AG20443 (cell line): ENCODE measurements at regions not wholly inside any gene's neighbourhood (a gene's known extent, or its start where the extent isn't known, plus 50 kb on each side); places are given as distances from the start of the nearest gene placed in this dataset.
"Not testable (repeated sequence)": the region's sequence is repeated elsewhere in the genome, so short reads cannot be mapped to it uniquely, and the experiment has no call there.

Experiments
- DNase-seq: peaks from one replicate; pipeline ENCODE4 v3.0.0; 2012; ENCODE audit warnings: low spot score, mixed read lengths

DNA sequence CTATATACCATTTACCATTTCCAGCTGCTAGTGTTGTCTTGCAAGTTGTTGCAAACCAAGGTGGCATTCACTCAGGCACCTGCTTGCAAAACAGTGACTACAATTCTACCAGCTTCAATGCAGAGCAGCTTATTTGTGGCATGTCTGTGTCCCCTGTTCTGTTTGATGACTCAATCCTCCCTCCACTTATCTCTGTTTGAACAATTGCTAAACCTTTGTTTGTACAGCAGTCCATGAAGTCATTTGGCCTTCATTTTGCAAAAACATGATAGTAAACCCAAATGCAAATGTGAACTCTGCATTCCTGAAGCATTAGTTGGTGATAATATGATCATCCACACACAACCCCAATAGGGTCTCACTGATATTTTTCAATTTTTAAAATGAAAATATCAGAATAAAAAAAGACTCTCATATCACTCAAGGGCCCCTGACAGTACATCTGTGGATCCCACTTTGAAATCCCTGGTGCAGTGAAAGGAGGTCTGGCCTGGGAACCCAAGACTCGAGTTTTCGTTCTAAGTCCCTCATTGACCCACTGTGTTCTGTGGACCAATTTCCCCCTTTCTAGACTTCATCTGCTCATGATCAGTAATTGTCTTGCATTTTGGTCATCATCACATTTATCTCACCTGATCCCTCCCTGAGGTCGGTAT is 425.4 kb downstream of the RPS24 start:
- peak; percentile 59 for DNase-seq

DNA sequence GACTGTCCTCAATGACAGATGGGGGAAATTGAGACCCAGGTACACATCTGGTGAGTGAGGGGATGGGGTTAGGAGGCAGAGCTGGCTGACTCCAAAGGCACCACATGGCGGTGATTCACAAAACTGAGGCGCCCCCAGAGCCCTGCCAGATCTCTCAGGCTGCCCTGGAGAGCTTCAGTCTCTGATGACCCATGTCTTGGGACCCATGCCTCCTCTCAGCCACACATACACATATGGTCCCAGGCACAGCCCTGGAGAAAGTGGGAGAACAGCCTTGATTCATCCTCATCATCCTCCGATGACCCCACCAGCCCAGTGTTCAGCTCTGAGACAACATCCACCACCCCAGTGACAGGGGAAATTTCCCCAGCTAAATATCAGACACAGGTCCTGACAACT is 426.0 kb downstream of the RPS24 start:
- DNase-seq = no peak

DNA sequence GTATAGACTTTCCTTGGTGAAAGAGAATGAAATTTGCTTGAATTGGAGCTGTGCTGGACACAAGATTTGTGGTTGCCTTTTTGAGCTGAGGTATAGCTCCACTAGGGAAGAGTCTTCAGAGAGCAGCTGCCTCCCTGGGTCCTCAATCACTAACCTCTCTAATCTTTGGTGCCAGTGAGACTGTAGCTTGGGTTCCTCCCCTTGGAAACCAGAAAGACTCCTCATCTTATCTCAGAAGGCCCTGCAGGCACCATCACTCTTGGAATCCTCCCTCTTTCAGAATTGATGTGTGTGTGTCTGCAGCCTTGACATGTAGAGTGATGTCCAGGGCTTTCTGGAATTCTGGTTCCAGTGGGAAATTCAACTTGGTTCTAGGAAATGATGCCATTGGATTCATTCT is 426.5 kb downstream of the RPS24 start:
- DNase-seq = no peak

DNA sequence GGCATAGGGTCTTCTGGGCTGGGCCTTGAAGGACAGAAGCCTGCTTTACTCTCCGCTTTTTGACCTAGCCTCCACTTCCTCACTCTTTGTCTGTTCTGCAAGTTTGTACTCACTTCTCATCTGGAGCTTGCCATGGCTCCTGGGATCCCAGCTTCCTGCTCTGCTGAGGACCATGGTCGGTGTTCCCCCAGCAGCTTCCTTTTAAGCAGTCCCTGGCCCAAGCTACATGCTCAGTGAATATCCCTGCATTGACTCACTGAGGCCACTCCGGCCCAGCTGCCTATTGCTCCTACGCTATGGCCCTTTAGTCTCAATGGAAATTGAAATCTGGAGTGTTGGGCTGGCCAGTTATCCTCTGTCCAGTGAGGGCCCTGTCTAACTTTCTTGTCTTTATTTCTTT is 427.7 kb downstream of the RPS24 start:
- DNase-seq = no peak

DNA sequence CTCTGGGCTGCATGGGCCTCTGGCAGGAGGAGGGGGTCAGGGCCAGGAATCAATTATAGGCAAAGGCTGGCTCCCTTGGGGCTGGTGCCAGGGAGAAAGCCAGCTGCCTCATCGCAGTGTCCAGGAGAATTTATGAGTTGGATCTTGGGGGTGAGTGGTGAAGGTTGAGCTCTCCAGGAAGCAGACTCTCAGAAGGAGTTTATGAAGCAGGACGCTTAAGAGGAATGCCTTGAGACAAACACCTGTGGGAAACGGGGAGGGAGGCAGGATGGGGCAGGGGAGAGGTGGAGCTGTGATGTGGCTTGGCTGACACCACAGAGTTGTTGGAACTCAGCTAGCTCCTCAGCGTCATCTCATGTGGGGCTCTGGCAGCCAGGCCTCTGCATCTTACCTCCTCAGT is 428.5 kb downstream of the RPS24 start:
- no peak for DNase-seq

DNA sequence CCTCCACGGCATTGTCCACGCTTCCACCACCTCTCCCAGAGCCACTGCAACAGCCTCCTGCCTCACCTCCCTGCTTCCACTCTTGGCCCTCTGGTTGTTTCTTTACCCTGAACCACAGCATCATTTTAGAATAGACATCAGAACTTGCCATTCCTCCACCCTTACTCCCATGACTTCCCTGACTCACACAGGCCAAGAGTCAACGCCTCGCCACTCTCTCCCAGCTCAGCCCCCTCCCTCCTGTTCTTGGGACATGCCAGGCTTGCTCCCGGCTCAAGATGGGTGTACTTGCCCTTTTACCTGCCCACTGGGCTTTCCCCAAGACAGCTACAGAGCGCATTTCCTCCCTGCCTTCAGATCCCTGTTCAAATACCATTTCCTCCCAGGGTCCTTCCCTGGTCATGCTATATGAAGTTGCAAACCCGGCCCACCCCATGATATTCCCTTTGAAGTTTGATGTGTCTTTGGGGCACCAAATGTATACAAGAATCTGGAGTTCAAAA is 429.1 kb downstream of the RPS24 start:
- no peak for DNase-seq

DNA sequence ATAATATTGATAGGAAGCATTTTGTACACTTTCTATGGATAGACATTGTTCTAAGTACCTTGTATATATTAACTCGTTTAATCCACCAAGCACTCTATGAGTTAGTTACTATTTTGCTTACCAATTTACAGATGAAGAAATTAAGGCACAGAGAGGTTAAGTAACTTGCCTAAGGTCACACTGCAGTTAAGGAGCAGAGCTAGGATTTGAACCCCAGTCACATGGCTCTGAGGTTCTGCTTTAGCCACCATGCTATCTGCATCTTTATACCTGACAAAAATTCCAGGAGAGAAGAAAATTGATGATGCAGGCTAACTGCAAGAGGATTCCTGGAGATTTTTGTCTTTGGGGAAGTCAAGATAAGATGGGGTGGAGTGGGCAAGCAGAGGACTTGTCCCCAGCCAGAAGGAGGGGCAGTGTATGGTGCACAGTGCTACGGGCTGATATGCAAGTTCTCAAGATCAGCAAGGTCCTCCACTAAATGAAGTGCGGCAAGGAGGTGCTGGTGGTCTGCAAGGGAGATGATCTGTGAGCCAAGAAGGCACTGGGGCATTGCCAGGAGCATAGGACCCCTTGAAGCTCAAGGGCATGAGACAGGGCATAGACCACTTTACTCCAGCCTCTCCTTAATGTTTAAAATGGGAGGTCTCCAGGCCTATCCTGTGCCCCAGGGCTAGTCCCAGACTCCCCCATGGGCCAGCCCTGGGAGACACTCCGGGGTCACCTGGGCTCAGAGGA is 430.6 kb downstream of the RPS24 start:
- no peak for DNase-seq

DNA sequence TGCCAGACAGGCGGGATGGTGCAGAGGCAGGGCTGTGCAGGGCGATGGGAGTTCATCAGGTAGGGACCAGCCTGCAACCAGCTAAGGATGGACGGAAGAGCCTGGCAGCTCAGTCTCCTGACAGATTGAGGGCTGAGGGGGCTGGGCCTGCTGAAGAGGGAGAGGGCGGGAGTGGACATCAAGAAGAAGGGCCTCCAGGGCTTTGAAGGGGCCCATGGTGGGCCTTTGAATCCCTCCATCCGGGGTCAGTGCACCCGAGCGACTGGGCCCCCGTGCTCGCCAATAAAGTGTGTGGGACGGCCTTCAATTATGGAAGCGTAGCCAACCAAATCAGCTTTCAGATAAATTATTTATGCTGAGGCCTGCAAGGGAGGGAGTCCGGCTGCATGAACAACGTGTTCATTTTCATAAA is 431.2 kb downstream of the RPS24 start:
- DNase-seq = no peak

DNA sequence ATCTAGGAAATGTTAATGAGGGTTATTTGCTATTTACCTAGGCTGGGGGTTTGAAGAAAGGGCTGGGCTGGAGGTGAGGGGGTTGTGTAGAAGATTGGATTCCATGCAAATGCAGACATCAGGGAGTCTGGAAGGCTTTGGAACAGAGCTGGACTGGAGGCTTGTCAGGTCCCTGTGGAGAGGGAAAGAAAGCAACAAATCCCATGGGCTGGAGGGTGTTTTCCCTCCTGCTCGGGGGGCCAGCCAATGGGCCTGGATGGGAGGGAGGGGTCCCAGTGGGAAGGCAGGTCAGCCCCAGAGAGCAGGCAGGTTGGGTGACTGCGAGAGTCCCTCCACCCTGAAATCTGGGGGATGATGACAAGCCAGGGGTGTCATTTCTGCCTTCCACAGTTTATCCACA is 431.8 kb downstream of the RPS24 start:
- DNase-seq = no peak

DNA sequence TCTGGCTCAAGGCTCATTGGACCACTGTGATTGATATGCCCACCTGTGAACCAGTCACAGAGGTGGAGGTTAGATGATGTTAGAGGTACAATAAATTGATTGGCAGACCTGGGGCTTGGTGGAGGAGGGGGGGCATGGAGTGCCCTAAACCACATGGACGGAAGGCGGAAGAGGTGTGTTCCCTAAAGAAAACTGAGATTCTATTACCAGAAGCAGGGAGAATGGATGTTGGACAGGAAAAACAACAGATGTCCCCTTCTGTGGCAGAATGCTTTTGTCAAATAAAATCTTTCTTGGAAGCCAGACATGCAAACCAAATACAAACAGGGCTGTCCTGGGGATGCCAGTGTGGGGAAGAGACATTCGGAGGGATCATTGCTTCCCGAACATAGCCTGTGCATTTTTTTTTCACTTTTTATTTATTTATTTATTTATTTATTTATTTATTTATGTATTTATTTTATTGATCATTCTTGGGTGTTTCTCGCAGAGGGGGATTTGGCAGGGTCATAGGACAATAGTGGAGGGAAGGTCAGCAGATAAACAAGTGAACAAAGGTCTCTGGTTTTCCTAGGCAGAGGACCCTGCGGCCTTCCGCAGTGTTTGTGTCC is 433.9 kb downstream of the RPS24 start:
- DNase-seq = no peak

DNA sequence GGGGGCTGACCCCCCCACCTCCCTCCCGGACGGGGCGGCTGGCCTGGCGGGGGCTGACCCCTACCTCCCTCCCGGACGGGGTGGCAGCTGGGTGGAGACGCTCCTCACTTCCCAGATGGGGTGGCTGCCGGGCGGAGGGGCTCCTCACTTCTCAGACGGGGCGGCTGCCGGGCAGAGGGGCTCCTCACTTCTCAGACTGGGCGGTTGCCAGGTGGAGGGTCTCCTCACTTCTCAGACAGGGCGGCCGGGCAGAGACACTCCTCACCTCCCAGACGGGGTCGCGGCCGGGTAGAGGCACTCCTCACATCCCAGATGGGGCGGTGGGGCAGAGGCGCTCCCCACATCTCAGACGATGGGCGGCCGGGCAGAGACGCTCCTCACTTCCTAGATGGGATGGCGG is 435.1 kb downstream of the RPS24 start:
- not testable (repeated sequence) for DNase-seq

DNA sequence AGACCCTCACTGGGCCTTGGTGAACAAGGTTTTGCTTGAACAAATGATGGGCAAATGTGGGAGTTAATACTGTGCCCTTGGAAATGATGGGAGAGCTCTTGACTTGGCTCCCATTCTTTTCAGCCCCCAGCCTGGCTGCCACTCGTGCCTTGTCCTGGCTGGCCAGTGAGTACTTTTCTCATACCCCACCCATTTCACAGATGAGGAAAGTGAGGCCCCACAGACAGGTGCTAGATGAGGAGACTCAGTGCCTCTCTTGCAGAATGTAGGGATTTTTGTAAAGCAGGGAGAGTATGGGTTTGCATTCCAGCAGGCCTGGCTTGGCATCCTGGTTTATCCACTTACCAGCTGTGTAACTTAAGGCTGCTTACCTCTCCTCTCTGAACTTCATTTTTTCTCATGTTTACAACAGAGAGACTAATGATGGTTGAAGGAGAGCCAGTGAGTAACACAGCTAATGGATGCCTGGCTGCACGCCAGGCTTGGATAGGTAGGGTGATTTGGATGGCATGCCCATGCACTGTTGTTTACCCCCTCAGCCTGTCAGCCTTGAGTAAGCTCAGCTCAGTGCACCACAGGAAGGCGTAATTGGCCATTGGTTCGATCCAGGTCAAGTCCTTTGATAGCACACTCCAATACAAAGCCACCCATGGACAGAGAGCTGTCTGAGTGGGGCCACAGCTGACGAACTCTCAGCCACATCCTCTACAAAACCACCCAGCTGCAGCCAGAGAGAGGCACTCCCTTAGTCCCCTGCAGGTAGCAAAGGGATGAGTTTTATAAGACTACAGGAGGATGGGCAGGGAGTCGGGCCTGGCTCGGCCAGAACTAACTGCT is 436.8 kb downstream of the RPS24 start:
- no peak for DNase-seq

DNA sequence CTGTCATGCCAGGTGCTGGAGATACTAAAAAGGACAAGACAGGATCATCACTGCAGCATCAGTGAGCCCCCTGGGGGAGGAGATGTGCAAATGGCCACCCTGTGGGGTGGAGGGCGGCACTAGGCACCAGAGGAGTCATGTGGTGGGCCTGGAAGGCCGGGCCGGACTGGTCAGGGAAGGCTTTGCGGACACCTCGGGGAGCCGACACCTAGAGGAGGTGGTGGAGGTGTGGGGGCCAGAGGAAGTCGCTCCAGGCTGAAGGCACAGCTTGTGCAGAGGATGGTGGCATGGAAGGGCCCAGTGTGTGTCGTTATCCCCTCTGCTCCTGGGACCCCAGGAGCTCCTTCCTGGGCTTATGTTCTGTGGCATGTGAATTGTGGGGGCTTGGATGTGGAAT is 437.7 kb downstream of the RPS24 start:
- DNase-seq = peak; percentile 5

DNA sequence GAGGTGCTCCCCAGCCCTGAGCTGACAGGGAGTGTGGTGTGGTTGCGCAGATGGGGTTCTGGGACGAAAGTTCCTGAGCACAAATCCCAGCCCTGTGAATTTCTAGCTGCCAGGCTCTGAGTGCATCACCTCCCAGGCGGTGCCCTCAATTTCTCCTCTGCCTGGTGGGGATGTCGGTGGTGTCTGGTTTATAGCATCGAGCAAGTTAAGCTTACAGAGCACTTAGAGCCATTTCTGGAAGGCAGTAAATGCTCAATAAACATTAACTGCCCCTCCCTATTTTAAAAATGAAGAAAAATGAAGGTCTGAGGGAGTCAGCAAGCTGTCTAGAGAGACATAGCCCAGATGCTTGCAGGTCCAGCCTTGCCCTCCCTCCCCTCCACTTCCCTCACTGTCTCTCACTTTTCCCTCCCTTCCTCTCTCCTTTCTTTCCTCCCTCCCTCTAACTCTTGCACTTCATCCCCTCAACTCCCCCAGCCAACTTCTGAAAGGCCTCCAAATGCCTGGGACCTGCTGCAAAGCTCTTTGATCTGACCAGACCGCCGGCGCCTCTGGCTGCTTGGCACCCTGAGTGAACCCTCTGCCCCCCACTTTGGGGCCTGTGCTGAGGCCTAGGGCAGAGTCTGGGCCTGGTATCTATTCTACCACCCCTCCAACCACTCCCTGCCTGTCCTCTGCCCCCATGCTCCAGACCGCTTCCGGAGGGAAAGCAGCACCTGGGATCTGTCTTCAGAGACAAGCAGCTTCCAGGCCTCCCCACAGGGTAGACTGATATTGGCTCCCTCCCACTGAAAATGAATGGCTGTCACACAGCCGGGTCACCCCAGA is 438.3 kb downstream of the RPS24 start:
- DNase-seq = peak; percentile 2

DNA sequence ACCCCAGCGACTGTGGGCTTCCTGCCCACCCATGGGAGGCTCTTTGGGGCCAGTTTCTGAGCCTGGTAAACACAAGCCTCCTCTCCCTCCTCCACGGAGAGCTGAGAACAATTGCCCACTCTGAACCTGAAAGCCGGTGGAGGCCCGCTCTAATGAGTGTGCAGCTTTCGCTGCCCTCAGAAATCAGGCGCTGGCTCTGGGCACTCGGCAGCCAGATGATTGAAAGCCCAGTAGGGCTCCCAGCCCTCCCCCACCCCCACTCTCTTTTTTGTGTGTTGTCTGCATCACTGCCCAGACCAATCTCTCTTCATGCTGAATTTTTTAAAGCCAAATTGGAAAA is 438.9 kb downstream of the RPS24 start:
- peak; percentile 6 for DNase-seq

DNA sequence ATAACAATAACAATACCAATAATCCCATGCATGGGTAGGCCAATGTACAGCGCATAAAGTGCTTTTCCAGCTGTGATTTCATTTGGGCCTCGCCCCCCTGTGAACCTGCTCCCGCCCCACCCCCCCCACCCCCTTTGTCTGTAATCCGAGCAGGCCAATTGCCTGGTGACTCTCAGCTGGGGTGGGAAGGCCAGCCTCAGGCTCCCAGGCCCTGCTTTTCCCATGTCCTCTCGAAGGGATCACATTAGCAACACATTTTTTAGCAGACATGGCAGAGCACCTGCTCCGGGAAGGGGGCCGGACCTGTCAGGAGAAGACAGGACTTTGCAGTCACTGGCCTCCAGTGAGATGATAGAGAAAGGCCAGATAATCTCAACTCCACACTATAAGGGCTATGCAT is 439.3 kb downstream of the RPS24 start:
- peak; percentile 7 for DNase-seq

DNA sequence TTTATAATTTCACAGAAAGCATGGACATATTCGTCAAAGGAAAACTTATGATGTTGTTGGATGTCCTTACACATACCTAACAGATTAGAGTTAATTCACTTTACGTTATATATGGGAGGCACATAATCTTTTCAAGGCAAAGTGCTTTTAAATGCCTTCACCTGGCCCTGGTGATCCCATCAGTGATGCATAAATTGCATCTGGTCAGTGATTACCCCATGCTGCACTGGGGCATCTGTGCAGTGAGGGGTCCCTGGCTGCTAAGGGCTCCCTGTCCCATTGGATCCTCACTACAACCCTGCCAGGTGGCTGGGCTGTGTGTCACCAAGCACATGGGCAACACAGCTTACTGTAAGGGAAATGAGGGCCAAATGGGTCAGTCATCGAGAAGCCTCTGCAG is 441.1 kb downstream of the RPS24 start:
- peak; percentile 3 for DNase-seq

DNA sequence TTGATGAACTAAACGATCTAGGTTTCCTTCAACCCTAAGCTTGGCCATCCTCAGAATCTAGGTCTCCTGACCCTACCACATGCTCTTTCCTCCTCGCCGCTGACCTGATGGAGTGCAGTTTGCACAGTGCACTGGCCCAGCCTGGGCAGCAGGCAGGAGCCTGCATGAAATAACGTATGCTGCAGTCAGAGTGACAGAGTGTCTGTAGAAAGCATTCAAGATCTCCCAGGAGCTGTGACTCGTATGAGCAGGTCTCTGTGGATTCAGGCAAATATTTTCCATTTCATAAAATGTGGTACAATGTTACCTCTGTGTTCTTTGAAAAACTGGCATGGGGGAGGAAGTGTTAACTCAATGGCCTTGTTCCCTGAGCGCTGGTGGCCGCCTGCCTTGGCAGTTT is 441.8 kb downstream of the RPS24 start:
- peak; percentile 9 for DNase-seq

DNA sequence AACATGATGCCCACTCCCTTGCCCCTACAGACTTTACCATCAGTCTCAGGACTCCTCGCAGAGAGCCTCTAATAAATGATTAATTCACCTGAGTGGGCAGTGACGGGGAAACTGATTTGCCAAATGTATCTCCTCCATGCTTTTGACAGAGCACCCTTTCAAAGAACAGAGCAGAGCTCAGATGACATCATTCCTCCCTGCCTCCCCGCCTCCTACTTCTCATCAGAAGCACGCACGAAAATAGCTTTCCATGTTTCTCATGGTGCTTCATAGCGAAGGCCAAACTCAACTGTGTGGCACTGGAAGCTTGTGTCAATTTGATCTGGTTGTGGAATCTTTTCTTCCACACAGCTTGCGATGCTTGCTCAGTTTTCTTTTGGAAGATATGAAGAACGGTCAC is 442.5 kb downstream of the RPS24 start:
- DNase-seq = peak; percentile 8

DNA sequence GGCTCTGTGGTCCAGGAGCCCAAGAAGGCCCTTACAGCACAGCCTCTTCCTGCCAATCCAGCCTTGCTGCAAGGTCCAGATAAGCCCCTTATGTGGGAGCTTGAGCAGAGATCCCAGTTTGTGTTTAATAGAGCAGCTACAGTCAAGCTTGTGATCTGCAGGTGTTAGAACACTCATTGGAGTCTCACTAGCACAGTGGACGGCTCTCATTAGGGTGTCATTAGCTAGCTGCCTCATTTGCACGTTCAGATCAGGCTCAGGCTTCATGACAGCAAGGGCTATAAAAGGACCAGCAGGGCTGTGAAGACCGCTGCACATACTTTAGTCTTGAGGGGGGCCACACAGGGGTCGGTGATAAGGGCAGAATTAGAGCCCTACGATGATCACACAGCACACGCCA is 443.2 kb downstream of the RPS24 start:
- DNase-seq = peak; percentile 5

DNA sequence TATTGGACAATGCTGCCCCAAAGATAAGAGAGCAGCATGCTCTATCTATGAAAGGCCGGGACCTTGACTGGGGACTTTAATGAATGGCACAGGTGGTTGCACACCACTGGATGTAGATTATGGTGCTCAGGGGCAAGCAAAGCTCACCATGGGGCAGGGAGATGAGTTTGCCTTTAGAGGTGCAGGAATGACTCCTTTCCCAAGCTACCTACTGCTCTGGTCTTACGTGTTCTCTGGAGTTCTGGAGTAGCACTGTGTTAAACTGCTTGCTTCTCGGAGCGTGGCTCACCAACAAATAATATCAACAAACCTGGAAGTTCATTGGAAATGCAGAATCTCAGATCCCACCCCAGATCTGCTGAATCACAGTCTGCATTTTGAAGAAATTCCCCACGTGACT is 445.3 kb downstream of the RPS24 start:
- DNase-seq = no peak

DNA sequence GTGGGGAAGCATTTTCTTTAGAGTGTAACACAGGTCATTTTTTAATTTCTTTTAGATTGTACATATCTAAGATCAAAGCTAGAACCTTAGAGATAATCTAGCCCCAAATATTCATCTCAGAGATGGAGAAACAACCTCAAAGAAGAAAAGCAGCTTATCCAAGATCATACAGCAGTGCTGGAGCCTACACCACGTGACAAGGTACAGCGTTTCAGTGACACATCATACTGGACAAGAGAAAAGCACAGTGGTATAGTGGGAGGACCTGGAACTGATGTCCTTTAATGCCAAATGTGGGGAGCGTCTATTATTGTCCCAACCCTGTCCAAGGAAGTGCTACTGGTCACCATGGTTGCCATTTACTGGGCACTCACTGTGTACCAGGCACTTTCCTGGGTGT is 445.8 kb downstream of the RPS24 start:
- no peak for DNase-seq
